Panc1 (cell line): ENCODE measurements at regions not wholly inside any gene's neighbourhood (a gene's known extent, or its start where the extent isn't known, plus 50 kb on each side); places are given as distances from the start of the nearest gene placed in this dataset.

Experiments used
- ATAC-seq: fragments of 200-7000 bp; cut with Tn5 transposase; 2 replicates; pipeline ENCODE4 v1.9.1; 2020; ENCODE audit warnings: mild to moderate bottlenecking, moderate library complexity
- BruUV-seq: library from RNA; stranded (reverse); fragments of 400-500 nt; replicated peaks from 2 replicates; lab custom pipeline; 2021; lab: Mats Ljungman, UMichigan
- CTCF ChIA-PET: fragments of 300-600 bp; sonication (Branson Sonifier 250); formaldehyde crosslinking; loops from one replicate; lab custom pipeline; 2022; ENCODE audit warnings: antibody characterized with exemption; lab: Charles Lee
- POLR2A ChIA-PET: fragments of 300-600 bp; sonication (Branson Sonifier 250); formaldehyde crosslinking; loops from one replicate; lab custom pipeline; 2022; ENCODE audit warnings: antibody characterized with exemption; lab: Charles Lee
- DNase-seq: peaks from one replicate; pipeline ENCODE4 v3.0.0-alpha.2; 2010; ENCODE audit warnings: low read depth, low spot score
- H3K27ac ChIP-seq: 2 replicates; pipeline ENCODE4 v1.5.1; 2011; ENCODE audit warnings: mild to moderate bottlenecking, low read length, inconsistent platforms
- H3K27me3 ChIP-seq: fragments of 200-500 bp; sonication (Bioruptor generic); 2 replicates; pipeline ENCODE4 v1.6.0; 2014; ENCODE audit warnings: low read length, inconsistent platforms; ENCODE audit not compliant: control insufficient read depth, insufficient read depth
- H3K36me3 ChIP-seq: fragments of 200-500 bp; sonication (Bioruptor generic); 2 replicates; pipeline ENCODE4 v1.5.1; 2014; ENCODE audit warnings: inconsistent platforms, mild to moderate bottlenecking, low read length, moderate library complexity; ENCODE audit not compliant: control insufficient read depth, insufficient read depth
- H3K4me1 ChIP-seq: 2 replicates; pipeline ENCODE4 v1.5.1; 2011; ENCODE audit warnings: inconsistent platforms, mild to moderate bottlenecking, low read length, moderate library complexity; ENCODE audit not compliant: control insufficient read depth, insufficient read depth
- H3K4me3 ChIP-seq, 2 experiments: 2 replicates each; pipeline ENCODE4 v1.5.1; 2011 to 2012; ENCODE audit warnings: low read depth in 2 of 2, low read length in 2 of 2, mild to moderate bottlenecking in 2 of 2, inconsistent platforms in 1 of 2, moderate library complexity in 1 of 2
- H3K9me3 ChIP-seq: fragments of 200-500 bp; sonication (Bioruptor generic); 2 replicates; pipeline ENCODE4 v1.5.1; 2014; ENCODE audit warnings: low read depth, mild to moderate bottlenecking, inconsistent platforms, low read length, moderate library complexity; ENCODE audit not compliant: control insufficient read depth, insufficient read depth
- POLR2AphosphoS5 ChIP-seq: IDR thresholded peaks from 2 replicates; pipeline ENCODE4 v1.6.1; 2012; ENCODE audit warnings: mild to moderate bottlenecking, low read depth, low read length, moderate library complexity
- SIN3A ChIP-seq: IDR thresholded peaks from 2 replicates; pipeline ENCODE4 v1.6.1; 2012; ENCODE audit warnings: low read depth, mild to moderate bottlenecking, low read length, moderate library complexity, borderline replicate concordance; ENCODE audit not compliant: insufficient read depth
- TCF7L2 ChIP-seq: IDR thresholded peaks from 2 replicates; pipeline ENCODE4 v1.6.1; 2011; ENCODE audit warnings: mild to moderate bottlenecking, low read depth, low read length, inconsistent platforms
- in situ Hi-C: cut with HindIII; loops from 2 replicates; pipeline ENCODE4 v1.10.0; 2016; ENCODE audit warnings: low sequenced_read_pairs, low pct_unique_long_range_greater_than_20kb
- intact Hi-C: fragments of 100-400 bp; cut with micrococcal nuclease; formaldehyde crosslinking; loops from one replicate; pipeline ENCODE4 v1.10.0; 2022; ENCODE audit not compliant: unreplicated experiment
- TF ChIP-seq, protein P1 (sequence below), 2 experiments: IDR thresholded peaks; 2 replicates each; pipeline ENCODE4 v1.6.1; 2011 to 2012; ENCODE audit warnings: low read depth in 2 of 2, control low read depth in 1 of 2, low read length in 1 of 2, mild to moderate bottlenecking in 1 of 2, moderate library complexity in 1 of 2; ENCODE audit not compliant: insufficient read depth in 1 of 2
- TF ChIP-seq, protein P2 (sequence below): fragments of 450-650 bp; IDR thresholded peaks from 2 replicates; pipeline ENCODE4 v1.5.1; 2017; ENCODE audit warnings: mild to moderate bottlenecking

DNA sequence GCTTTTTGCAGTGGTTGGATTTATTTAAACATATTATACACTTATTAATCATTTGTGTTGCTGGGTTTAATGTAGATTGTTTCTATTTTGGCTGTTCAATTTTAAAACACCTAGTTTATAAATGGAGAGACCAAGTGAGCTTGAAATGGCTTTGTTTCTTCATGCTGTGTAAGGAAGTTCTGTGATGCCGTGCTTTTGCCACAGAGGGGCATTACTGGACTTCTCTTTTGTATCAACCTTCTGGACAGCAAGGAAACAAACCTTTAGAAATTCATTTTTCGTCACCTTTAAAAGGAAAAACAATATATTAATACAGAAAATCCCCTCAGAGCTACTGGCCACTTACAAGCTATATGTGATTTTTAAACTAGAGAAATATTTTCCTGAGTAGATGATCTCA lies 81.9 kb downstream of the DMRTA1 start:
- TF ChIP-seq, protein P1, sequence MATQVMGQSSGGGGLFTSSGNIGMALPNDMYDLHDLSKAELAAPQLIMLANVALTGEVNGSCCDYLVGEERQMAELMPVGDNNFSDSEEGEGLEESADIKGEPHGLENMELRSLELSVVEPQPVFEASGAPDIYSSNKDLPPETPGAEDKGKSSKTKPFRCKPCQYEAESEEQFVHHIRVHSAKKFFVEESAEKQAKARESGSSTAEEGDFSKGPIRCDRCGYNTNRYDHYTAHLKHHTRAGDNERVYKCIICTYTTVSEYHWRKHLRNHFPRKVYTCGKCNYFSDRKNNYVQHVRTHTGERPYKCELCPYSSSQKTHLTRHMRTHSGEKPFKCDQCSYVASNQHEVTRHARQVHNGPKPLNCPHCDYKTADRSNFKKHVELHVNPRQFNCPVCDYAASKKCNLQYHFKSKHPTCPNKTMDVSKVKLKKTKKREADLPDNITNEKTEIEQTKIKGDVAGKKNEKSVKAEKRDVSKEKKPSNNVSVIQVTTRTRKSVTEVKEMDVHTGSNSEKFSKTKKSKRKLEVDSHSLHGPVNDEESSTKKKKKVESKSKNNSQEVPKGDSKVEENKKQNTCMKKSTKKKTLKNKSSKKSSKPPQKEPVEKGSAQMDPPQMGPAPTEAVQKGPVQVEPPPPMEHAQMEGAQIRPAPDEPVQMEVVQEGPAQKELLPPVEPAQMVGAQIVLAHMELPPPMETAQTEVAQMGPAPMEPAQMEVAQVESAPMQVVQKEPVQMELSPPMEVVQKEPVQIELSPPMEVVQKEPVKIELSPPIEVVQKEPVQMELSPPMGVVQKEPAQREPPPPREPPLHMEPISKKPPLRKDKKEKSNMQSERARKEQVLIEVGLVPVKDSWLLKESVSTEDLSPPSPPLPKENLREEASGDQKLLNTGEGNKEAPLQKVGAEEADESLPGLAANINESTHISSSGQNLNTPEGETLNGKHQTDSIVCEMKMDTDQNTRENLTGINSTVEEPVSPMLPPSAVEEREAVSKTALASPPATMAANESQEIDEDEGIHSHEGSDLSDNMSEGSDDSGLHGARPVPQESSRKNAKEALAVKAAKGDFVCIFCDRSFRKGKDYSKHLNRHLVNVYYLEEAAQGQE (IDR thresholded peaks at IDR 0.05; ENCODE audit: insufficient read depth in 1 of 2, low read depth in 2 of 2, low read length in 1 of 2) = no peak
- TF ChIP-seq TCF7L2 (no peak), SIN3A (no peak), POLR2AphosphoS5 (no peak)
- TF ChIP-seq, protein P2, sequence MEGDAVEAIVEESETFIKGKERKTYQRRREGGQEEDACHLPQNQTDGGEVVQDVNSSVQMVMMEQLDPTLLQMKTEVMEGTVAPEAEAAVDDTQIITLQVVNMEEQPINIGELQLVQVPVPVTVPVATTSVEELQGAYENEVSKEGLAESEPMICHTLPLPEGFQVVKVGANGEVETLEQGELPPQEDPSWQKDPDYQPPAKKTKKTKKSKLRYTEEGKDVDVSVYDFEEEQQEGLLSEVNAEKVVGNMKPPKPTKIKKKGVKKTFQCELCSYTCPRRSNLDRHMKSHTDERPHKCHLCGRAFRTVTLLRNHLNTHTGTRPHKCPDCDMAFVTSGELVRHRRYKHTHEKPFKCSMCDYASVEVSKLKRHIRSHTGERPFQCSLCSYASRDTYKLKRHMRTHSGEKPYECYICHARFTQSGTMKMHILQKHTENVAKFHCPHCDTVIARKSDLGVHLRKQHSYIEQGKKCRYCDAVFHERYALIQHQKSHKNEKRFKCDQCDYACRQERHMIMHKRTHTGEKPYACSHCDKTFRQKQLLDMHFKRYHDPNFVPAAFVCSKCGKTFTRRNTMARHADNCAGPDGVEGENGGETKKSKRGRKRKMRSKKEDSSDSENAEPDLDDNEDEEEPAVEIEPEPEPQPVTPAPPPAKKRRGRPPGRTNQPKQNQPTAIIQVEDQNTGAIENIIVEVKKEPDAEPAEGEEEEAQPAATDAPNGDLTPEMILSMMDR = no peak; the same call in 1 of the 2 replicates
- ChIA-PET POLR2A (no interaction called here), CTCF (interaction anchor here (0.6 kb wide), 1 partner anchor 356 kb away, joined by 3 read pairs; no protein-coding TSS in a partner anchor)
- Histone ChIP-seq H3K4me1 (no peaks in the 10 kb centered on the region), H3K27me3 (no peaks in the 10 kb centered on the region), H3K36me3 (no peaks in the 10 kb centered on the region), H3K27ac (no peak overlapping the region), H3K4me3 (no peak overlapping the region), H3K9me3 (no peaks in the 10 kb centered on the region)
- in situ Hi-C loops (no loop called here), intact Hi-C loops (no loop called here)
- ATAC-seq = no peak
- no peak for DNase-seq
- BruUV-seq = no TSS peak

DNA sequence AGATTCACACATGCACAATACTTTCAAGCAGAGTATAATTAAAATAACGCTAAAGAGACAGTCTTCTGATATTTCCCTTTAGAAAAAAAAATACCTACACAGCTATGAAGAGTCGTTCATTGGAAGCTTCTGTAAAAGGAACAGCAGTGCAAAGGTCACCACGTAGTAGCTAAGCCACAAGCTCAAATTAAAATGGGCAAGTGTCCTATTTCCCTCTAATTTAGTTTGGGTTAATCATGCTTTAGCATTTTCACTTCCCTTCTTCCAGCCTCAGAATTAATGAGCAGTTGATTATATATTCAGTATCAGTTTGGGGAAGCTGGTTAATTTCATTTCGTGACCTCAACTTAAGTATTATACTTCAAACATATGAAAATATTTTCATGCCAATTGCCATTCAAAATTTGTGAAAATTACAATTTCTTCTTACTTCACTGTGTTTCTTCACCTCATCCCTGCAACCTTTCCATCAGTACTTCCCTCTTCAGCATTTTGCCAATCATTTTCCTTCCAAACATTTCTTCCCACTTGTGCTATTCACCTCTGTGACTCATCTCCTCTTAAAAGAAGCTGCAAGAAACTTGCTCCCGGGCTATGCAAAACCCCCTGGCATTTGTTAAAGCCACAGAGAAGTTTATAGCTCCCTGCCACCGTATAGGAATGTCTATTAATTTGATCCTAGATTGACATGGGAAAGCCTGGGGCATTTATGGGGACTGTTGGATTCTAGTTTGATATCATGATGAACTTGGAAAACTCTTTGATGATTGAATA lies 83.0 kb downstream of the DMRTA1 start:
- intact Hi-C loops = no loop called here
- Histone ChIP-seq H3K27me3 (no peaks in the 10 kb centered on the region), H3K9me3 (no peaks in the 10 kb centered on the region), H3K4me3 (no peak overlapping the region), H3K4me1 (no peaks in the 10 kb centered on the region), H3K27ac (no peak overlapping the region), H3K36me3 (no peaks in the 10 kb centered on the region)
- ATAC-seq = no peak
- ChIA-PET CTCF (no interaction called here), POLR2A (no interaction called here)
- no peak for DNase-seq
- no TSS peak for BruUV-seq
- in situ Hi-C loops = no loop called here
- TF ChIP-seq, protein P2 = no peak
- TF ChIP-seq SIN3A = no peak
- TF ChIP-seq TCF7L2 = 0 out of 2 replicates have a peak, but pooled peaks have one; percentile 22
